HEK293 (cell line): ENCODE measurements at regions not wholly inside any gene's neighbourhood (a gene's known extent, or its start where the extent isn't known, plus 50 kb on each side); places are given as distances from the start of the nearest gene placed in this dataset.

Experiments
- ATF2 ChIP-seq: fragments of 450-650 bp; formaldehyde crosslinking; IDR thresholded peaks from 2 replicates; pipeline ENCODE4 v1.5.1; 2016; ENCODE audit warnings: missing biosample characterization, missing genetic modification characterization, low read depth
- CTCF ChIP-seq: fragments of 450-650 bp; formaldehyde crosslinking; IDR thresholded peaks from 2 replicates; pipeline ENCODE4 v1.5.1; 2016; ENCODE audit warnings: missing biosample characterization, missing genetic modification characterization
- ELK4 ChIP-seq: IDR thresholded peaks from 2 replicates; pipeline ENCODE4 v1.6.1; 2011; ENCODE audit warnings: mild to moderate bottlenecking, low read depth, low read length, borderline replicate concordance
- KLF17 ChIP-seq: fragments of 450-650 bp; formaldehyde crosslinking; IDR thresholded peaks from 2 replicates; pipeline ENCODE4 v1.5.1; 2016; ENCODE audit warnings: missing biosample characterization, missing genetic modification characterization
- PRDM10 ChIP-seq: fragments of 450-650 bp; formaldehyde crosslinking; IDR thresholded peaks from 2 replicates; pipeline ENCODE4 v1.5.1; 2016; ENCODE audit warnings: missing biosample characterization, missing genetic modification characterization
- RBAK ChIP-seq: fragments of 450-650 bp; formaldehyde crosslinking; IDR thresholded peaks from 2 replicates; pipeline ENCODE4 v1.5.1; 2016; ENCODE audit warnings: missing biosample characterization, missing genetic modification characterization
- SETDB1 ChIP-seq: IDR thresholded peaks from one replicate; pipeline ENCODE4 v1.6.1; 2017; ENCODE audit warnings: mild to moderate bottlenecking, low read length, moderate library complexity, mixed read lengths; ENCODE audit not compliant: insufficient read length
- WT1 ChIP-seq: fragments of 450-650 bp; formaldehyde crosslinking; IDR thresholded peaks from 2 replicates; pipeline ENCODE4 v1.5.1; 2016; ENCODE audit warnings: missing biosample characterization, missing genetic modification characterization
- ZNF488 ChIP-seq: fragments of 450-650 bp; formaldehyde crosslinking; IDR thresholded peaks from 2 replicates; pipeline ENCODE4 v1.5.1; 2016; ENCODE audit warnings: missing biosample characterization, missing genetic modification characterization
- ZSCAN18 ChIP-seq: fragments of 450-650 bp; formaldehyde crosslinking; IDR thresholded peaks from 2 replicates; pipeline ENCODE4 v1.5.1; 2016; ENCODE audit warnings: missing biosample characterization, missing genetic modification characterization

GRCh38 chr2:191540681-191541080 is 137.3 kb upstream of the NABP1 start:
- TF ChIP-seq ELK4 = no peak
- no peak for TF ChIP-seq SETDB1
- TF ChIP-seq ZNF488 (tag by site-specific recombination) = no peak
- TF ChIP-seq KLF17 (tag by site-specific recombination) = no peak
- no peak for TF ChIP-seq ZSCAN18 (tag by site-specific recombination)
- no peak for TF ChIP-seq RBAK (tag by site-specific recombination)
- TF ChIP-seq ATF2 = no peak
- TF ChIP-seq WT1 (tag by site-specific recombination) = no peak
- no peak for TF ChIP-seq CTCF (tag by site-specific recombination)
- no peak for TF ChIP-seq PRDM10 (tag by site-specific recombination)
